ENCODE measurements at regions not wholly inside any gene's neighbourhood (a gene's known extent, or its start where the extent isn't known, plus 50 kb on each side); places are given as distances from the start of the nearest gene placed in this dataset.

DNA sequence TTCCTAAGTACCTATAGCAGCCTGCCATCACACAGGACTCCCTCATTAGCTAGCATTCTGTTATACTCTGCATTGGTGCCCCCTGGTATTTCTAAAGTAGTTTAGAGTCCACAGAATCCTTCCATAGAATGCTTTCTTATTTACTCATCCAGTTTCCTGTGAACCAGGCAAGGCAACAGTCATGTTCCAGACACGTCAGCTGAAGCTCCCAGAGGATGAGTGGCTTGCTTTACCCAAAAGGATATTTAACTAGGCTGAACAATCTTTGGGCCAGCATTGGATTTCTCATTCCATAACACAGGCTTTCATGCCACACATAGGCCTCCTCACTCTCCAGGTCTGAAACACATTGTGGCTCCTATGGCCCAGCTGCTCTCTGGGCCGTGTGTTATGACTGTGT lies 203.8 kb upstream of the MAP3K7 start:
- DNase-seq: no peak
- H2BK20ac ChIP-seq (ENCODE audit: low read depth, low read length, poor library complexity, severe bottlenecking): no peak overlapping the region
- peaks cover 5% of the 10 kb centered on the region for H3K4me1 ChIP-seq (ENCODE audit: insufficient read depth, low read length)
- Mint-ChIP-seq H3K9me3 (no peaks in the 10 kb centered on the region; a peak in 1 of 5 replicates), H3K4me3 (no peak overlapping the region), H3K27ac (no peak overlapping the region), H3K36me3 (ENCODE audit: insufficient read depth in 1 of 3, low read depth in 3 of 3) (no peaks in the 10 kb centered on the region), H3K4me1 (peaks cover 20 to 33% of the 10 kb centered on the region in 2 experiments), H3K27me3 (ENCODE audit: low read depth) (no peaks in the 10 kb centered on the region)
- no peaks in the 10 kb centered on the region for H3K79me2 ChIP-seq (ENCODE audit: insufficient read depth, low read length)
- H3K4ac ChIP-seq (ENCODE audit: low read depth, low read length): no peak overlapping the region
- H4K20me1 ChIP-seq (ENCODE audit: control insufficient read depth, insufficient read depth, insufficient read length): no peaks in the 10 kb centered on the region
- H4K91ac ChIP-seq (ENCODE audit: insufficient read length, low read depth, low read length): no peak overlapping the region
- H3K79me1 ChIP-seq (ENCODE audit: insufficient read depth, low read depth, low read length, poor library complexity, severe bottlenecking): no peaks in the 10 kb centered on the region
- no peak overlapping the region for H3K18ac ChIP-seq (ENCODE audit: insufficient read length, low read depth, low read length)
- H3K4me2 ChIP-seq (ENCODE audit: insufficient read depth, insufficient read length, low read length): no peak overlapping the region
- no peak overlapping the region for H2BK12ac ChIP-seq (ENCODE audit: insufficient read length, low read depth, low read length)
- no peak overlapping the region for H2AK5ac ChIP-seq (ENCODE audit: insufficient read length, low read length)
- no peak overlapping the region for H3T11ph ChIP-seq (ENCODE audit: low read length)
- no peak overlapping the region for H2BK15ac ChIP-seq (ENCODE audit: low read depth, low read length)
- H3K9me3 ChIP-seq (ENCODE audit: control insufficient read depth, low read depth, low read length): no peaks in the 10 kb centered on the region
- no peak overlapping the region for H4K8ac ChIP-seq (replicated peaks; ENCODE audit: insufficient read length, low read depth, low read length)
- H3K14ac ChIP-seq (ENCODE audit: insufficient read depth, low read length): no peak overlapping the region
- no peaks in the 10 kb centered on the region for H3K27me3 ChIP-seq (ENCODE audit: insufficient read depth, low read length)
- TF ChIP-seq, protein P1, sequence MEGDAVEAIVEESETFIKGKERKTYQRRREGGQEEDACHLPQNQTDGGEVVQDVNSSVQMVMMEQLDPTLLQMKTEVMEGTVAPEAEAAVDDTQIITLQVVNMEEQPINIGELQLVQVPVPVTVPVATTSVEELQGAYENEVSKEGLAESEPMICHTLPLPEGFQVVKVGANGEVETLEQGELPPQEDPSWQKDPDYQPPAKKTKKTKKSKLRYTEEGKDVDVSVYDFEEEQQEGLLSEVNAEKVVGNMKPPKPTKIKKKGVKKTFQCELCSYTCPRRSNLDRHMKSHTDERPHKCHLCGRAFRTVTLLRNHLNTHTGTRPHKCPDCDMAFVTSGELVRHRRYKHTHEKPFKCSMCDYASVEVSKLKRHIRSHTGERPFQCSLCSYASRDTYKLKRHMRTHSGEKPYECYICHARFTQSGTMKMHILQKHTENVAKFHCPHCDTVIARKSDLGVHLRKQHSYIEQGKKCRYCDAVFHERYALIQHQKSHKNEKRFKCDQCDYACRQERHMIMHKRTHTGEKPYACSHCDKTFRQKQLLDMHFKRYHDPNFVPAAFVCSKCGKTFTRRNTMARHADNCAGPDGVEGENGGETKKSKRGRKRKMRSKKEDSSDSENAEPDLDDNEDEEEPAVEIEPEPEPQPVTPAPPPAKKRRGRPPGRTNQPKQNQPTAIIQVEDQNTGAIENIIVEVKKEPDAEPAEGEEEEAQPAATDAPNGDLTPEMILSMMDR (conservative IDR thresholded peaks at IDR 0.05): no peak
- no peak overlapping the region for H2AFZ ChIP-seq (ENCODE audit: low read length)
- H4K5ac ChIP-seq (ENCODE audit: insufficient read length, low read depth, low read length): no peak overlapping the region
- H3K9ac ChIP-seq (ENCODE audit: extremely low read depth, insufficient read length, low read length): no peak overlapping the region
- H3K56ac ChIP-seq (ENCODE audit: insufficient read length, low read depth, low read length): no peak overlapping the region
- H2BK5ac ChIP-seq (ENCODE audit: insufficient read length, low read length): no peak overlapping the region
- no peak overlapping the region for H3K23ac ChIP-seq (ENCODE audit: insufficient read length, low read depth, low read length)
- no peak overlapping the region for H2BK120ac ChIP-seq (ENCODE audit: low read depth, low read length, poor library complexity, severe bottlenecking)
- WGBS (ENCODE audit: extremely low coverage, insufficient read length, low lambda C conversion rate): no CpG with 5 or more reads among the region's 2 CpGs
- H3K27ac ChIP-seq (ENCODE audit: insufficient read length, low read depth, low read length): no peak overlapping the region
- no peaks in the 10 kb centered on the region for H3K23me2 ChIP-seq (ENCODE audit: insufficient read length, low read depth, low read length, poor library complexity, severe bottlenecking)

Measured in H9 (cell line).